ENCODE measurements at regions not wholly inside any gene's neighbourhood (a gene's known extent, or its start where the extent isn't known, plus 50 kb on each side); places are given as distances from the start of the nearest gene placed in this dataset.

DNA sequence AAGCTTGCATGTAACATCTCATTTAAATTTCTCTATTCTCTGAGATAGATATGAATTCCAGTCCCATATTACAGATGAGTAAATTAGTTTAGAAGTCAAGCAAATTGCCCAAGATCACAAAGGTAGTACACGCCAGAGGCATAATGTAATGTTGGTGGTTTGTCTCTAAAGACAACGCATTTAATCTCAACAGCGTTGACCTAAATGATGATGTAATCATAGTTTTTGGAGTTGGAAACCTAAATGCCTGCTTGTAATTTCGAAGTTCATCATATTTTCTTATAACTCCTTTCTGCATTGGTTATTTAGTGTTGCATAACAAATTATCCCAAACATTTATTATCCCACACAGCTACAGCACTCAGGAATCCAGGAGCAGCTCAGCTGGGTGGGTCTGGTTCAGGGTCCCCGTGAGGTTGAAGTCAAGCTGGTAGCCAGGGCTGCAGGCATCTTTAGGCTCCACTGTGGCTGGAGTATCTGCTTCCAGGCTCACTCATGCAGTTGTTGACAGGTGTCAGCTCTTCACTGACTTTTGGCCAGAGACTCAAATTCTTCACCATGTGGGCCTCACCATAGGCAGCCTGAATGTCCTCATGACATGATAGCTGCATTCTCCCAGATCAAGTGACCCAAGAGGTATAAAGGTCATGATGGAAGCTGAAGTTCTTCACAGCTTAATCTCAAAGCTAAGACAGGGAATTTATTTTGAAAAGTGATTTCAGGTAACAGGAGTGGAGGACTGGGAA lies 122.0 kb upstream of the SPTLC3 start:
- DNase-seq (no peak), ATAC-seq (no peak)
- H3K9me3 Mint-ChIP-seq: peaks cover 2% of the 10 kb centered on the region
- H3K36me3 Mint-ChIP-seq (ENCODE audit: insufficient read depth): no peaks in the 10 kb centered on the region
- no peaks in the 10 kb centered on the region for H3K4me1 Mint-ChIP-seq (ENCODE audit: low read depth)
- no peak overlapping the region for H3K4me3 Mint-ChIP-seq
- H3K27me3 Mint-ChIP-seq (ENCODE audit: low read depth): peaks cover 1% of the 10 kb centered on the region

GRCh38 chr20:12891643-12892042 lies 117.1 kb upstream of the SPTLC3 start:
- ATAC-seq (no peak), DNase-seq (no peak)
- Mint-ChIP-seq H3K4me3 (no peak overlapping the region), H3K4me1 (ENCODE audit: low read depth) (no peaks in the 10 kb centered on the region), H3K9me3 (peaks cover 2% of the 10 kb centered on the region), H3K36me3 (ENCODE audit: insufficient read depth) (no peaks in the 10 kb centered on the region), H3K27me3 (ENCODE audit: low read depth) (peaks cover 2% of the 10 kb centered on the region)

DNA sequence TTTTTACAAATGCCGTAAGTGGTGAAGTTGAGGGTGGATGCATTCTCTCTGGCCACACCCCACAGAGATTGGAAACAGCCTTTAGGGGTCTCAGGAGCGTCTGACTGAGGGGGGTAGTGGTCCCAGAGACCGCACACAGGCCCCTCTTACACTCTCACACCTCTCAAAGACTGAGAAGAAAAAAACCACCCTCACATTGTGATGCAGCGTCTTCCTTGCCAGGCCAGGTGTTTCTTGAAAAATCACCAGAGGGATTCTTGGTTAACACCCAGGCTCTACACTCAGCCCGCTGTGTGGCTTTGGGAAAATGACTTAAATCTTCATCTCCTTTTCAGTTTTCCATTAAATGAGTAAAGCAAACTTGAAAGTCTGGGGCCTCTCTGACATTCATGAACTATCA lies 115.8 kb upstream of the SPTLC3 start:
- ATAC-seq (no peak), DNase-seq (no peak)
- Mint-ChIP-seq H3K36me3 (ENCODE audit: insufficient read depth) (no peaks in the 10 kb centered on the region), H3K27me3 (ENCODE audit: low read depth) (peaks cover 2% of the 10 kb centered on the region), H3K4me1 (ENCODE audit: low read depth) (no peaks in the 10 kb centered on the region), H3K4me3 (no peak overlapping the region), H3K9me3 (peaks cover 2% of the 10 kb centered on the region)

DNA sequence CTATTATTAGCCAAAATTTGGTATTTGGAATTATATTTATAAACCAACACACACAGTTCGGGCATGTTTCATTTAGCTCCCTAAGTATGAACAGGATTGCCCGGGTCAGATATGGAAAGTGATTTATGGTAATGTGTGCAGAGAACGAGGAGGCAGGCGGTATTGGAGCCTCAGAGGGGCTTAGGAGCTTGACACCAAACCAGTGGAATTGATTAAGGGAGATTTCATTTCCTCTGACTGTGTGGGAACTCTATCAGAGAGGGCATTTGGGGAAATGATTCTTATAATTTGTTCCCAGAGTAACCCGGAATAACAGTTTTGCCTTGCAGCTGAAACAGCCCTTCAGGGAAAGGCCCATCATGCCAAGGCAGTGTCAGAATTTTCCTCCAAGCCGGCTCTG lies 115.1 kb upstream of the SPTLC3 start:
- H3K27me3 Mint-ChIP-seq (ENCODE audit: low read depth): peaks cover 2% of the 10 kb centered on the region
- H3K36me3 Mint-ChIP-seq (ENCODE audit: insufficient read depth): no peaks in the 10 kb centered on the region
- no peaks in the 10 kb centered on the region for H3K4me1 Mint-ChIP-seq (ENCODE audit: low read depth)
- DNase-seq: no peak
- no peak overlapping the region for H3K4me3 Mint-ChIP-seq
- no peak for ATAC-seq
- peaks cover 2% of the 10 kb centered on the region for H3K9me3 Mint-ChIP-seq

DNA sequence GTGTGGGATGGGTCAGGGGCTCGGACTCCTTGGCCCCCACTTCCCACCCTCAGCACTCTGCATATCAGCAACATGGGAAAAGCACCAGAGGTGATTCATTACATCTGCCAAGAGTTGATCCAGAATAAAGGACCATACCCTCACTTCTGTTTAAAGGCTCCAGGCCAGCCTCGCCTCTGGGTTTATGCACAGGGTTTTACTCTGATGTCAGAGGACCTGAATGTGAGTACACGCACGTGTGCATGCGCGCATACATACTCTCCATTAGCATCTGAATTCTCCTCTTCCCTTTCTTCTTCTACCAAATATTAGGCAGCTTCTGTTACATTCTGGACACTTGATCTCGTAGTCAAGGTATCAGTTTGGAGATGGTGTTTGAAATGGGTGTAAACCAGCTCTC lies 114.7 kb upstream of the SPTLC3 start:
- Mint-ChIP-seq H3K27me3 (ENCODE audit: low read depth) (peaks cover 2% of the 10 kb centered on the region), H3K36me3 (ENCODE audit: insufficient read depth) (no peaks in the 10 kb centered on the region), H3K9me3 (peaks cover 2% of the 10 kb centered on the region), H3K4me3 (no peak overlapping the region), H3K4me1 (ENCODE audit: low read depth) (no peaks in the 10 kb centered on the region)
- DNase-seq (no peak), ATAC-seq (no peak)

DNA sequence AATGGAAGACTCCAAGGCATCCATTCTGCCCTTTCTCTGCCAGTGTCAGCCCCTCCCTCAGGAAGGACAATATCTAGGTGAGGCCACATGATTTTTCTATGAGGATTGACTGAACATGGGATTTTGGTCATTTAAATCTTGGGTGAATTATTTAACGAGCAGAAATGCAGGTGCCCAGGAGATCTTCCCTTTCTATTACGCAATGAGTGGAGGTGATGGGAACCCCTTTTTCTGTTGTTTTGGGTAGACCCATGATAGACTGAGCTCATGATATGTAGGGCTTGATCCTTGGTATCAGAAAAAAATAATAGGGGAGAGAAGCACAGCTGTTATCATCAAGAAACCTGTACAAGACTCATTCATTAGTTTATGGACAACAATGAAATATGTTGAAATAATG lies 112.6 kb upstream of the SPTLC3 start:
- no peaks in the 10 kb centered on the region for H3K4me1 Mint-ChIP-seq (ENCODE audit: low read depth)
- H3K36me3 Mint-ChIP-seq (ENCODE audit: insufficient read depth): no peaks in the 10 kb centered on the region
- DNase-seq (no peak), ATAC-seq (no peak)
- H3K27me3 Mint-ChIP-seq (ENCODE audit: low read depth): peaks cover 2% of the 10 kb centered on the region
- H3K4me3 Mint-ChIP-seq: no peak overlapping the region
- peaks cover 1% of the 10 kb centered on the region for H3K9me3 Mint-ChIP-seq

- no peak for DNase-seq
- Mint-ChIP-seq H3K4me3 (no peak overlapping the region), H3K4me1 (ENCODE audit: low read depth) (no peaks in the 10 kb centered on the region), H3K36me3 (ENCODE audit: insufficient read depth) (no peaks in the 10 kb centered on the region), H3K27me3 (ENCODE audit: low read depth) (no peaks in the 10 kb centered on the region), H3K9me3 (no peaks in the 10 kb centered on the region)
- no peak for ATAC-seq
These were observed 105.8 kb upstream of the SPTLC3 start for GRCh38 chr20:12902992-12903391.

DNA sequence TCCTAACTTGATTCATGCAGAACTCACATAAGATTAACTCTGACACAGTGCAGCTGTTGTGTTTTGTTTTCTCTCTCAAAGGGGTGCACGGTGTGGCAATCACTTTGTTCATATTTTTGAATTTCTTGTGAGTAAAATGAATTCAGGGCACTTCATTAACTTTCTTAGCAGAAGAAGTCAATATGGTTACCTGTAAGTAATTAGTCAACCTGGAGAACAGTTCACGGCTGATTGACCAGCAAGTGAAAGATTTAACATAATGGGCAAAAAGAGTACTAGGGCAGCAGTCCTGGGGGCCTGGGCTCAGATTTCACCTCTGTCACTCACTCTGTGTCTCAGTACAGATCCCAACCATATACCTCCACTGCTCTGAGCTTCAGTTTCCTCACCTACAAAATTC lies 102.4 kb upstream of the SPTLC3 start:
- DNase-seq: no peak
- H3K4me3 Mint-ChIP-seq: no peak overlapping the region
- no peaks in the 10 kb centered on the region for H3K36me3 Mint-ChIP-seq (ENCODE audit: insufficient read depth)
- ATAC-seq: no peak
- no peaks in the 10 kb centered on the region for H3K4me1 Mint-ChIP-seq (ENCODE audit: low read depth)
- no peaks in the 10 kb centered on the region for H3K9me3 Mint-ChIP-seq
- H3K27me3 Mint-ChIP-seq (ENCODE audit: low read depth): no peaks in the 10 kb centered on the region

GRCh38 chr20:12911372-12911771 lies 97.4 kb upstream of the SPTLC3 start:
- no peak for DNase-seq
- Mint-ChIP-seq H3K36me3 (ENCODE audit: insufficient read depth) (no peaks in the 10 kb centered on the region), H3K27me3 (ENCODE audit: low read depth) (no peaks in the 10 kb centered on the region), H3K9me3 (no peaks in the 10 kb centered on the region), H3K4me1 (ENCODE audit: low read depth) (no peaks in the 10 kb centered on the region), H3K4me3 (no peak overlapping the region)
- no peak for ATAC-seq

- ATAC-seq (no peak), DNase-seq (no peak)
- Mint-ChIP-seq H3K4me3 (no peak overlapping the region), H3K9me3 (no peaks in the 10 kb centered on the region), H3K36me3 (ENCODE audit: insufficient read depth) (no peaks in the 10 kb centered on the region), H3K4me1 (ENCODE audit: low read depth) (no peaks in the 10 kb centered on the region), H3K27me3 (ENCODE audit: low read depth) (no peaks in the 10 kb centered on the region)
These were observed 94.9 kb upstream of the SPTLC3 start for GRCh38 chr20:12913781-12914443.

DNA sequence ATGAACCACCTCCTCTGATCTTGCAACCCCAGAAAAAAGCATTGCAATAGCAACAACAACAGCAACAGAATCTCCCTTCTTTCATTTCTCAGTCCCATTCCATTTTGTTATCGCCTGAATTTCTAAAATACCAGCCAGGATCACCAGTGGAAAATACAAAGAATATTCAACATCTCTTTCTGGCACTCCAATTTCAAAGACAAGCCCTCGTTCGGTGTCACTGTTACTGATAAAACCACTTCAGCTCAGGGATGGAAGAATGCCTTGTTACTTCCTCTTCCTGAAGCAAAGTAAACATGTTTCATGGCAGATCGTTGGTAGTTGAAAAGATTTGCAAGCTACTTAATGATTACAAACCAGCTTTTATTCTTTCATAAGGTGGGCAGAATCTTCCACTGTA lies 94.0 kb upstream of the SPTLC3 start:
- ATAC-seq (no peak), DNase-seq (no peak)
- Mint-ChIP-seq H3K9me3 (no peaks in the 10 kb centered on the region), H3K36me3 (ENCODE audit: insufficient read depth) (no peaks in the 10 kb centered on the region), H3K4me3 (no peak overlapping the region), H3K4me1 (ENCODE audit: low read depth) (no peaks in the 10 kb centered on the region), H3K27me3 (ENCODE audit: low read depth) (no peaks in the 10 kb centered on the region)

GRCh38 chr20:12916699-12917098 lies 92.1 kb upstream of the SPTLC3 start:
- Mint-ChIP-seq H3K4me1 (ENCODE audit: low read depth) (no peaks in the 10 kb centered on the region), H3K9me3 (peaks cover 2% of the 10 kb centered on the region), H3K27me3 (ENCODE audit: low read depth) (no peaks in the 10 kb centered on the region), H3K4me3 (no peak overlapping the region), H3K36me3 (ENCODE audit: insufficient read depth) (no peaks in the 10 kb centered on the region)
- ATAC-seq (no peak), DNase-seq (no peak)

GRCh38 chr20:12924126-12924525 lies 84.6 kb upstream of the SPTLC3 start:
- Mint-ChIP-seq H3K36me3 (ENCODE audit: insufficient read depth) (no peaks in the 10 kb centered on the region), H3K4me3 (no peak overlapping the region), H3K9me3 (peaks cover 7% of the 10 kb centered on the region), H3K4me1 (ENCODE audit: low read depth) (no peaks in the 10 kb centered on the region), H3K27me3 (ENCODE audit: low read depth) (peaks cover 3% of the 10 kb centered on the region)
- no peak for ATAC-seq
- no peak for DNase-seq

DNA sequence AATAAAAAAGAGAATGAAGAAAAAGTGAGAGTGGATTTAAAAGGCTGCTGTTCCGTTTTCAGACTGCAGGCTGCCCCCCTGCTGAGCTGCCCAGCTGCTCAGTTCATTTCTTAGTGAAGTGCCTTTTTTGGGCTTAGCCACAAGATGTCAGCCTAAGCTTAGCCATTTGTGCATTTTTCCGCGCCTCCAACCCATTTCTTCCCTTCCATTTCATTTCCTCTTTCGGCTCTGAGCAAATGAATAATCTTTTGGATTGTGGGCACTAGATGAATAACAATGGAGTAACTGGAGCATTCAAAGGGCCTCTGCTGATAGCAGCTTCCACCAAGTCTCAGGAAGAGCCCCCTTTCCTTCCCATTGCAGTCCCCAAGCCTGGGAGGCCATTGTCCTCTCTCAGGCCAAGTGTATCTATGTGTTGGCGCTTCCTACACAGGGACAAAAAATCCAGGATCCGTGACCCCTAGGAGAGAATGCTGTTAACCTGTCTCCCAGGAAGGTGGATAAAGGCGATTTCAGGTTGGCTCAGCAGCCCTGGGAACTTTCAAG lies 83.5 kb upstream of the SPTLC3 start:
- no peaks in the 10 kb centered on the region for H3K4me1 Mint-ChIP-seq (ENCODE audit: low read depth)
- H3K4me3 Mint-ChIP-seq: no peak overlapping the region

More for the DNA sequence above, 83.5 kb upstream of the SPTLC3 start:
- no peaks in the 10 kb centered on the region for H3K36me3 Mint-ChIP-seq (ENCODE audit: insufficient read depth)
- H3K27me3 Mint-ChIP-seq (ENCODE audit: low read depth): peaks cover 3% of the 10 kb centered on the region
- ATAC-seq (peak; percentile 65 to 66), DNase-seq (peak; percentile 6)
- peaks cover 7% of the 10 kb centered on the region for H3K9me3 Mint-ChIP-seq
